Common myeloid progenitor, CD34-positive (primary cell): ENCODE measurements at regions not wholly inside any gene's neighbourhood (a gene's known extent, or its start where the extent isn't known, plus 50 kb on each side); places are given as distances from the start of the nearest gene placed in this dataset.

Experiments used
- CTCF ChIA-PET: fragments of 350-600 bp; sonication (Branson Sonifier 250); formaldehyde crosslinking; loops from one replicate; lab custom pipeline; 2021; ENCODE audit warnings: antibody characterized with exemption; lab: Charles Lee
- POLR2A ChIA-PET: fragments of 350-600 bp; sonication (Branson Sonifier 250); formaldehyde crosslinking; loops from one replicate; lab custom pipeline; 2021; ENCODE audit warnings: antibody characterized with exemption; lab: Charles Lee
- DNase-seq, 3 donors: peaks; one replicate each; pipeline versions ENCODE4 v3.0.0 to v3.0.0-alpha.2; 2013
- H3K27ac ChIP-seq, 2 experiments: 1 replicate in 1 of 2; 2 replicates in 1 of 2; pipeline ENCODE4 v1.7.0; 2013; ENCODE audit warnings: inconsistent platforms in 2 of 2, low read length in 2 of 2, mild to moderate bottlenecking in 2 of 2, low read depth in 1 of 2, moderate library complexity in 1 of 2; ENCODE audit not compliant: severe bottlenecking in 2 of 2, insufficient read depth in 1 of 2, poor library complexity in 1 of 2
- H3K27me3 ChIP-seq, 5 experiments: replicated peaks in 2 of 5; 1 replicate in 3 of 5; 2 replicates in 2 of 5; pipeline versions ENCODE4 v1.6.1 to v1.7.0; 2013; ENCODE audit warnings: low read length in 4 of 5, mild to moderate bottlenecking in 2 of 5, moderate library complexity in 2 of 5, inconsistent platforms in 1 of 5; ENCODE audit not compliant: insufficient read depth in 5 of 5, control insufficient read depth in 4 of 5
- H3K36me3 ChIP-seq, 4 experiments: 1 replicate in 2 of 4; 2 replicates in 2 of 4; pipeline versions ENCODE4 v1.6.1 to v1.7.0; 2013; ENCODE audit warnings: low read length in 3 of 4, control low read depth in 1 of 4, mild to moderate bottlenecking in 1 of 4; ENCODE audit not compliant: control insufficient read depth in 4 of 4, insufficient read depth in 4 of 4
- H3K4me1 ChIP-seq, 4 experiments: 1 replicate in 3 of 4; 2 replicates in 1 of 4; pipeline versions ENCODE4 v1.6.1 to v1.7.1; 2013; ENCODE audit warnings: low read length in 3 of 4, mild to moderate bottlenecking in 3 of 4, control low read depth in 1 of 4, inconsistent platforms in 1 of 4, moderate library complexity in 1 of 4; ENCODE audit not compliant: control insufficient read depth in 4 of 4, insufficient read depth in 4 of 4; ENCODE audit errors: control extremely low read depth in 1 of 4
- H3K4me3 ChIP-seq, 7 experiments: 1 replicate in 4 of 7; 2 replicates in 3 of 7; pipeline versions ENCODE4 v1.5.1 to v1.7.0; 2013; ENCODE audit warnings: mild to moderate bottlenecking in 7 of 7, low read length in 6 of 7, moderate library complexity in 6 of 7, inconsistent platforms in 2 of 7, low read depth in 2 of 7, control low read depth in 1 of 7; ENCODE audit not compliant: insufficient read depth in 4 of 7, control insufficient read depth in 1 of 7; ENCODE audit errors: extremely low read depth in 1 of 7
- H3K9me3 ChIP-seq, 5 experiments: 1 replicate in 4 of 5; 2 replicates in 1 of 5; pipeline versions ENCODE4 v1.6.1 to v1.7.1; 2013; ENCODE audit warnings: low read length in 4 of 5, mild to moderate bottlenecking in 2 of 5, inconsistent platforms in 1 of 5, low read depth in 1 of 5, moderate library complexity in 1 of 5; ENCODE audit not compliant: control insufficient read depth in 4 of 5, insufficient read depth in 2 of 5; ENCODE audit errors: control extremely low read depth in 1 of 5
- WGBS: methylation state at CpG from one replicate; pipeline ENCODE4 v1.1.5; 2013; ENCODE audit not compliant: insufficient coverage; 5-methylcytosine and 5-hydroxymethylcytosine counted together

GRCh38 chr3:115554487-115554807 is 68.9 kb upstream of the GAP43 start:
- ChIA-PET POLR2A (no interaction called here), CTCF (no interaction called here)
- Histone ChIP-seq H3K27me3 (no peaks in the 10 kb centered on the region), H3K36me3 (no peaks in the 10 kb centered on the region), H3K4me1 (no peaks in the 10 kb centered on the region), H3K27ac (no peak overlapping the region), H3K4me3 (no peak overlapping the region), H3K9me3 (no peaks in the 10 kb centered on the region)
- DNase-seq = no peak

- H3K27ac ChIP-seq = no peak overlapping the region
- H3K4me1 ChIP-seq = no peaks in the 10 kb centered on the region
- no peak for DNase-seq
- 93% methylated on average over 3 of the region's 4 CpGs for WGBS
- POLR2A ChIA-PET = no interaction called here
- no peaks in the 10 kb centered on the region for H3K36me3 ChIP-seq
- H3K27me3 ChIP-seq = no peaks in the 10 kb centered on the region
- no peaks in the 10 kb centered on the region for H3K9me3 ChIP-seq
- no peak overlapping the region for H3K4me3 ChIP-seq
- CTCF ChIA-PET = no interaction called here
Measured at GRCh38 chr3:115562636-115563267, 60.6 kb upstream of the GAP43 start.

DNA sequence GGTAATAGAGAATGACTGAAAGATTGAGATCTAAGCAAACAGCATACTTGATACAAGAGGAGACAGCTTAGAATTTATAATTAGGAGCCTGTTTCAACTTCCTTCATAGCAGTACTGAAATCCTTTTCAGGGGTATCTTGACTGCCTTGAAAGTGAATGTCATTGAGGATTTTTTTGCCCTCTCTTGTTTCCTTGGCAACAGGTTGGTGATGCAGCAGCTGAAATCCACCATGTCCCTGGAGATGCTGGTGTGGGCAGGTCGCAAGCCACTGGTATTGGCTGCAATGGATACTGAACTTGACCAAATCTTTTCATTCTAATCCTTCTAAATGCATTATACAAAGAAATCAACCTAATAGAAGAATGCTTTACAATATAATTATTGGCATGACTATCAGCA is 59.3 kb upstream of the GAP43 start:
- POLR2A ChIA-PET = interaction anchor here (0.6 kb wide), 1 partner anchor 60 kb away, joined by 3 read pairs; no protein-coding TSS in a partner anchor
- no peaks in the 10 kb centered on the region for H3K36me3 ChIP-seq
- H3K27me3 ChIP-seq = no peaks in the 10 kb centered on the region
- no peak overlapping the region for H3K27ac ChIP-seq
- no CpG with 5 or more reads among the region's 1 CpG for WGBS
- H3K9me3 ChIP-seq = no peaks in the 10 kb centered on the region
- CTCF ChIA-PET = no interaction called here
- DNase-seq = no peak
- no peak overlapping the region for H3K4me3 ChIP-seq
- H3K4me1 ChIP-seq = no peaks in the 10 kb centered on the region

DNA sequence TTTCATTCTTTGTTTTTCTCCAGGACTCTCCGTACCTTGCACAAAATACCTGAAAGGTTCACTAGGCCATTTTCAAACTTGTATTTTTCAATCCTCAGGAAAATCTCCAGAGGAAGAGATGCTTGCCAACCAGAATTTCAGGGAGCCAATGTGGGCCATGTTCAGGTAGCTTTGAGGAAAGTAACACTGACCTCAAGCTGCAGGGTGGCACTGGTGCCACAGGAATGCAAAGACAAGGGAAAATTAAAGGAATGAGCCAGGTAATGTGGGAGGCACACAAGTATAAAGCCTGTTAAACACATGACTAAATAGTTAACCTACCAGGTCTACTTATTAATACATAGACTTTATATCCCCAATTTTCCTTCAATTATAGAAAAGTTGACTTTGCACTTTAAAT is 51.9 kb upstream of the GAP43 start:
- no CpG with 5 or more reads among the region's 1 CpG for WGBS

More for the DNA sequence above, 51.9 kb upstream of the GAP43 start:
- Histone ChIP-seq H3K9me3 (no peaks in the 10 kb centered on the region), H3K36me3 (no peaks in the 10 kb centered on the region), H3K4me3 (no peak overlapping the region), H3K27ac (no peak overlapping the region), H3K27me3 (no peaks in the 10 kb centered on the region), H3K4me1 (no peaks in the 10 kb centered on the region)
- no peak for DNase-seq
- CTCF ChIA-PET = no interaction called here
- POLR2A ChIA-PET = no interaction called here
